Effector memory CD8-positive, alpha-beta T cell (primary cell): ENCODE measurements at regions not wholly inside any gene's neighbourhood (a gene's known extent, or its start where the extent isn't known, plus 50 kb on each side); places are given as distances from the start of the nearest gene placed in this dataset.
"Not testable (repeated sequence)": the region's sequence is repeated elsewhere in the genome, so short reads cannot be mapped to it uniquely, and the experiment has no call there.

Experiments used
- ATAC-seq: fragments of 150-1000 bp; cut with Tn5 transposase; replicated peaks from 2 replicates; pipeline ENCODE4 v1.10.0; 2021; ENCODE audit warnings: mild to moderate bottlenecking, moderate library complexity
- DNase-seq, 3 experiments: peaks; one replicate each; pipeline ENCODE4 v3.0.0; 2021
- H3K27ac Mint-ChIP-seq, 2 donors: one replicate each; pipeline ENCODE4 v1.8.0; 2022; ENCODE audit warnings: mild to moderate bottlenecking in 2 of 2, mixed read lengths in 2 of 2, moderate library complexity in 2 of 2
- H3K27me3 Mint-ChIP-seq, 2 donors: one replicate each; pipeline ENCODE4 v1.8.0; 2022; ENCODE audit warnings: mixed read lengths in 2 of 2
- H3K36me3 Mint-ChIP-seq: one replicate; pipeline ENCODE4 v1.8.0; 2022; ENCODE audit warnings: mild to moderate bottlenecking, moderate library complexity, mixed read lengths; ENCODE audit not compliant: insufficient read depth
- H3K4me1 Mint-ChIP-seq, 2 donors: one replicate each; pipeline ENCODE4 v1.8.0; 2022; ENCODE audit warnings: low read depth in 2 of 2, mixed read lengths in 2 of 2
- H3K4me3 Mint-ChIP-seq, 2 donors: one replicate each; pipeline ENCODE4 v1.8.0; 2022; ENCODE audit warnings: mild to moderate bottlenecking in 2 of 2, mixed read lengths in 2 of 2, moderate library complexity in 2 of 2
- H3K9me3 Mint-ChIP-seq, 2 donors: one replicate each; pipeline ENCODE4 v1.8.0; 2022; ENCODE audit warnings: mixed read lengths in 2 of 2

GRCh38 chr9:61628951-61629350, 439.1 kb downstream of the SPATA31A7 start:
- not testable (repeated sequence) for H3K27ac Mint-ChIP-seq, DNase-seq

DNA sequence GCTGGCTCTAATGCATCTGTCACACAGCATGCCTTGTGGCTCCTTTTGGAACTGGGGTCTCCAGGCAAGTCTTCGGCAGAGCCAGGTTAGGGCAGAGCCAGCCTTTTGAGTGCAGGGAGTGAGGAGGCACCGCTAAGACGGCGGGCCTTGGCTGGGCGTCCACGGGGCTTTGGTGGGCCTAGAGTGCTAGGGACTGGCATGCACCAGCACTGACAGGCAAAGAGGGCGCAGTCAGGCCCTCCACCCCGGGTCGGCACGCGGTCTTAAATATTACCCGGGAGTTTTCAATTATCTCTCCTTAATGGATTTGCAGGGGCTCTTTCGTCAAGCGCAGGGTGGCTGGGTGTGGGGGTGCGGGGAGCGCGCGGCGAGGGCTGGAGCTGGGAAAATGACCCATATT, 444.4 kb downstream of the SPATA31A7 start:
- Mint-ChIP-seq H3K4me3 (no peak overlapping the region), H3K27me3 (no peaks in the 10 kb centered on the region), H3K4me1 (no peaks in the 10 kb centered on the region), H3K9me3 (peaks cover 0 to 1% of the 10 kb centered on the region in 2 donors), H3K27ac (no peak overlapping the region), H3K36me3 (no peaks in the 10 kb centered on the region)
- no peak for ATAC-seq
- no peak for DNase-seq

More at GRCh38 chr9:61628951-61629350, 439.1 kb downstream of the SPATA31A7 start:
- H3K4me1 Mint-ChIP-seq, H3K27me3 Mint-ChIP-seq, H3K36me3 Mint-ChIP-seq, H3K4me3 Mint-ChIP-seq, ATAC-seq, H3K9me3 Mint-ChIP-seq: not testable (repeated sequence)

DNA sequence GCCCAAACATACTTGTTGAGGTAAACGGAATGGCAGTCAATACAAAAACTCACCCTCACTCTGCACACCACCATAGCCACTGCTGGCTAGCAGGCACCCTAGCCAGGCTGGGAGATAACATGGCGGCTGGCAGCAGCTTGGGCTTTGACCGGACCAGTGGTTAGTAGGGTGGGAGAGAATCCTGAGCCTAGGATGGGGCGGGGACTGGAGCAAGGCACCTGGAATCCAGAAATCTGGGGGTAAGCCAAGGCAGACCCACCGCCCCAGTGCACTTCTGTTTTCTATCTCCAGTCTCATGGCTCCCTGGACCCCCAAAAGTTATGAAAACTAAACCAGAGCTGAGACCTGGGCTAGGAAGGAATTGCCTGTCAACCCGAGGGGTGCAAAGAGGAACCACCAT, 474.4 kb downstream of the SPATA31A7 start:
- not testable (repeated sequence) for H3K36me3 Mint-ChIP-seq, H3K4me1 Mint-ChIP-seq, H3K27me3 Mint-ChIP-seq, DNase-seq, H3K4me3 Mint-ChIP-seq, H3K27ac Mint-ChIP-seq, H3K9me3 Mint-ChIP-seq, ATAC-seq

- no peaks in the 10 kb centered on the region for H3K4me1 Mint-ChIP-seq
- H3K27ac Mint-ChIP-seq, result no peak overlapping the region
- no peaks in the 10 kb centered on the region for H3K36me3 Mint-ChIP-seq
- no peak for DNase-seq
- no peak overlapping the region for H3K4me3 Mint-ChIP-seq
- peaks cover 13 to 16% of the 10 kb centered on the region in 2 donors for H3K9me3 Mint-ChIP-seq
- H3K27me3 Mint-ChIP-seq, result no peaks in the 10 kb centered on the region
- no peak for ATAC-seq
Measured at GRCh38 chr9:61665330-61665751, 475.5 kb downstream of the SPATA31A7 start.

DNA sequence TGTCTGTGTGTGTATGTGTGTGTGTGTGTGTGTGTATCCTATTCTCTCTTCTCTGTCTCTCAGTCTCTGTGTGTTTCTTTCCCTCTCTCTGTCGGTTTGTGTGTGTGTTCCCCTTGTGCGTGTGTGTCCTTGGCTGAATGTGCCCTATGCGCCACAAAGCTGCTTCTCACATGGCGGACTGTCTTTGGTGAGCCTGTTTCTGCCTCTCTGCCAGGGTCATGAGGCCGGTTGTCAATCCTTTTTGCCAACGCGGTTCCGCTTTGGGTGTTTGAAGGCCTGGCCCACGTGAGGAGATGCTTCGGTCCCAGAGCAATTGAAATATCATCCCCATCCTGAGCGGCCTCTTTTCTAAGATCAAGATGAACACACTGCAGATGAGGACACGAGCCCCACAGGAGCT, 476.0 kb downstream of the SPATA31A7 start:
- Mint-ChIP-seq H3K9me3 (peaks cover 18 to 21% of the 10 kb centered on the region in 2 donors), H3K4me1 (peaks cover 0 to 3% of the 10 kb centered on the region in 2 donors), H3K27me3 (no peaks in the 10 kb centered on the region), H3K27ac (no peak overlapping the region), H3K36me3 (no peaks in the 10 kb centered on the region), H3K4me3 (no peak overlapping the region)
- ATAC-seq (no peak), DNase-seq (no peak)

- Mint-ChIP-seq H3K27me3 (no peaks in the 10 kb centered on the region), H3K27ac (no peak overlapping the region), H3K4me3 (no peak overlapping the region), H3K9me3 (peaks cover 20 to 26% of the 10 kb centered on the region in 2 donors), H3K4me1 (peaks cover 0 to 3% of the 10 kb centered on the region in 2 donors), H3K36me3 (no peaks in the 10 kb centered on the region)
- DNase-seq, result no peak
- ATAC-seq, result no peak
Measured at GRCh38 chr9:61666310-61666709, 476.5 kb downstream of the SPATA31A7 start.

- Mint-ChIP-seq H3K9me3 (peaks cover 22 to 31% of the 10 kb centered on the region in 2 donors), H3K36me3 (no peaks in the 10 kb centered on the region), H3K4me1 (peaks cover 0 to 3% of the 10 kb centered on the region in 2 donors), H3K4me3 (no peak overlapping the region), H3K27ac (no peak overlapping the region), H3K27me3 (no peaks in the 10 kb centered on the region)
- DNase-seq (no peak), ATAC-seq (no peak)
Measured at GRCh38 chr9:61666849-61667371, 477.1 kb downstream of the SPATA31A7 start.

- H3K4me3 Mint-ChIP-seq, result no peak overlapping the region
- H3K4me1 Mint-ChIP-seq, result peaks cover 0 to 3% of the 10 kb centered on the region in 2 donors
- no peak for ATAC-seq
- DNase-seq, result no peak
- peaks cover 27 to 37% of the 10 kb centered on the region in 2 donors for H3K9me3 Mint-ChIP-seq
- no peaks in the 10 kb centered on the region for H3K27me3 Mint-ChIP-seq
- no peak overlapping the region for H3K27ac Mint-ChIP-seq
- no peaks in the 10 kb centered on the region for H3K36me3 Mint-ChIP-seq
Measured at GRCh38 chr9:61667559-61668121, 477.8 kb downstream of the SPATA31A7 start.

DNA sequence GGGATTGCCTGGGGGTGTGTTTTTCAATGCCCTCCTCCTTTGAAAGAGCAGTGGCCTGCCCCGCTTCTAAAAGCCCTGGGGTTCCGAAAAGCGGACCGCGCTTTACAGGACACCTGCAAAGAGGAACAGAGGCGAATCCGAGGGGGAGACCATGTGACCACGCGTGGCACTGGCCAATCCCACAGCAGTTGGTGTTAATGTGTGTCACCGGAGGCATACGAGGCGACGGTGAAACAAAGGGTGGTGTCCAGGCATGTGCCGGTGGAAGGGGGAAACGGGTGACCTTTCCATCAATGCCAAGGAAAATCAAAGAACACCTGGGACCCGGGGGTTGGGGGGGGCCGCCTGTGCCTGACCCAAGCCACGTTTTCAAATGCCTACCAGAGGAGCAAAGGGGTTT, 478.4 kb downstream of the SPATA31A7 start:
- peaks cover 27 to 43% of the 10 kb centered on the region in 2 donors for H3K9me3 Mint-ChIP-seq
- not testable (repeated sequence) for DNase-seq, H3K4me3 Mint-ChIP-seq, ATAC-seq, H3K4me1 Mint-ChIP-seq, H3K27ac Mint-ChIP-seq, H3K27me3 Mint-ChIP-seq, H3K36me3 Mint-ChIP-seq

- Mint-ChIP-seq H3K36me3 (no peaks in the 10 kb centered on the region), H3K4me1 (peaks cover 0 to 3% of the 10 kb centered on the region in 2 donors), H3K4me3 (no peak overlapping the region), H3K9me3 (peaks cover 30 to 46% of the 10 kb centered on the region in 2 donors), H3K27ac (no peak overlapping the region), H3K27me3 (no peaks in the 10 kb centered on the region)
- no peak for DNase-seq
- ATAC-seq, result no peak
Measured at GRCh38 chr9:61668846-61669245, 479.0 kb downstream of the SPATA31A7 start.

GRCh38 chr9:61669352-61669751, 479.5 kb downstream of the SPATA31A7 start:
- H3K27ac Mint-ChIP-seq, result no peak overlapping the region
- ATAC-seq (no peak), DNase-seq (no peak)
- H3K36me3 Mint-ChIP-seq, result no peaks in the 10 kb centered on the region
- H3K4me1 Mint-ChIP-seq, result peaks cover 0 to 3% of the 10 kb centered on the region in 2 donors
- no peak overlapping the region for H3K4me3 Mint-ChIP-seq
- peaks cover 30 to 46% of the 10 kb centered on the region in 2 donors for H3K9me3 Mint-ChIP-seq
- no peaks in the 10 kb centered on the region for H3K27me3 Mint-ChIP-seq

DNA sequence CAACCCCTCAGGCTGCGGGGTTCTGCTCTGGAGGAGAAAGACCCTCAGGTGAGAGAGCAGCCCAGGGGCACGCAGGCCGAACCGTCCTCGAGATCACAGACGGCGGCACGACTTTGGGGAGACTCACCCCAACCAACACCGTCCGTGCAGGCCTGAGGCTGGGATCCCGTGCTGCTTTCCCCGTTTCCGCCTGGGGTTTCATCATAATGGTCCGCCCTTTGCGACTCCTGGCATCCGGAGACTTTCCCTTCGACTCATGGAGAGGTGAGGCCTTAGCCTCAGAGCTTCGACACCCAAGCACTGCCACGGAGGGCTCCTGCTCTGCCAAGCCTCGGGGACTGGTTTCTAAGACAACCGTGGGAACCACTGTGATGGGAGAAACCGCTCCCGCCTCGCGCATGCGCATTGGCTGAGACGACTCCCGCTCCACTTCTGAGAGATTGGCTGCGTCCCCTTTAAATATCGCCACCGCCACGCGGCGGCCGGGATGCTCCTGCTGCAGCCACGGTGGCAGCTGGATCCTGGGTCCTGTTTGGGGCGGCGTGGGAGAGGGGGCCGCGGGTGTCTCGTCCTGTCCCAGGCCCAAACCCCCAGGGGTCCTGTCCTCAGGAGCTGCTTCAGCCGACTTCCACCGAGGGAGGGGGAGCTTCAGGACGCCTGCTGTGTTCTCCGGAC, 480.1 kb downstream of the SPATA31A7 start:
- H3K4me1 Mint-ChIP-seq, H3K27ac Mint-ChIP-seq, DNase-seq, H3K36me3 Mint-ChIP-seq, ATAC-seq, H3K27me3 Mint-ChIP-seq, H3K4me3 Mint-ChIP-seq: not testable (repeated sequence)
- H3K9me3 Mint-ChIP-seq, result peaks cover 30 to 46% of the 10 kb centered on the region in 2 donors

DNA sequence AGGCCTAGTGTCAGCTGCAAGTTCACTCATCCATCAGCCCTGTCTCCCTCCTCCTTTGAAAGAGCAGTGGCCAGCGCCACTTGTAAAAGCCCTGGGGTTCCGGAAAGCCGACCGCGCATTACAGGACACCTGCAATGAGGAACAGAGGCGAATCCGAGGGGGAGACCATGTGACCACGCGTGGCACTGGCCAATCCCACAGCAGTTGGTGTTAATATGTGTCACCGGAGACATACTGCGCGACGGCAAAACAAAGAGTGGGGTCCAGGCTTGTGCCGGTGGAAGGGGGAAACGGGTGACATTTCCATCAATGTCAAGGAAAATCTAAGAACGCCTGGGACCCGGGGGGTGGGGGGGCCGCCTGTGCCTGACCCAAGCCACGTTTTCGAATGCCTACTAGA, 480.8 kb downstream of the SPATA31A7 start:
- ATAC-seq (no peak), DNase-seq (no peak)
- H3K27ac Mint-ChIP-seq, result no peak overlapping the region
- no peaks in the 10 kb centered on the region for H3K36me3 Mint-ChIP-seq
- no peak overlapping the region for H3K4me3 Mint-ChIP-seq
- peaks cover 30 to 44% of the 10 kb centered on the region in 2 donors for H3K9me3 Mint-ChIP-seq
- H3K27me3 Mint-ChIP-seq, result no peaks in the 10 kb centered on the region
- H3K4me1 Mint-ChIP-seq, result peaks cover 0 to 5% of the 10 kb centered on the region in 2 donors
